ENCODE measurements at regions not wholly inside any gene's neighbourhood (a gene's known extent, or its start where the extent isn't known, plus 50 kb on each side); places are given as distances from the start of the nearest gene placed in this dataset.

- DNase-seq (ENCODE audit: low spot score in 2 of 2) (no peak), FAIRE-seq (no peak)
These were observed 423.0 kb upstream of the BRINP1 start for GRCh38 chr9:119792242-119792641.

GRCh38 chr9:119789987-119790386 is 420.8 kb upstream of the BRINP1 start:
- DNase-seq (ENCODE audit: low spot score in 2 of 2) (no peak), FAIRE-seq (no peak)

DNA sequence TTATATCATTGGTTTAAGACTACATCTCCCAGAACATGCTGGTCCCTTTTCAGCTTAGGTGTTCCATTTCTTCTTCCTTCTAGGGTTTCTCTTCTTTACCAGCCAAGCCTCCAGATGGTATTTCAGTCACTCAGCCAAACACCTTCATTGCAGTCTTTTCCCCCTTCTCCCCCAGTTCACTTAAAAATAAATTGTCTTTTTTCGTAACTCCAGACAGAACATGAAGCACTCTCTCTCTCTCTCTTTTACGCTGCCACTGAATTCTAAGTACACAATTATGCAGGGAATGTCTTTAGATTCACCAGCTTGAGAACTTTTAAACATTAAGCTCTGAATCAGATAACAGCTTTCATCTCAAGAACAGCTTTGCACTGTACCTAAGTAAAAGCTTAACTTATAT is 419.7 kb upstream of the BRINP1 start:
- DNase-seq (ENCODE audit: low spot score in 2 of 2): no peak
- no peak for FAIRE-seq

DNA sequence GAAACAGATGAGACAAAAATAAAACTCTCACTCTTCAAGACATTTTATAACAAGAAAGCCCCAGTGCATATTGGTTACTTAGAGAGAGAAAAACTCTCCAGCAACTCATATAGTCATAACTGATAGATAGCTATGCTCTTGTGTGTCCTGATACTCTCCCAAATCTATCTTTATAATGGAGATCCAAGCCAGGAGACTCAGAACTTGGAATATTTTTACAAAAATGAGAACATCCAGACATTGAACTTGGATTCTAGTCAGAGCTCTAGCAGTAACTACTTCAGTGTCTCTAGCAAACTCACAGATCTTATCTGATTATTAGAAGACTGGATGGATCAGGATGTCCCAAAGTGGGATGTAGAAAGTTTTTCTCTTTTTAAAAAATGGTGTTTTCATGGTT is 412.7 kb upstream of the BRINP1 start:
- FAIRE-seq: no peak
- DNase-seq (ENCODE audit: low spot score in 2 of 2): no peak

GRCh38 chr9:119775410-119775809 is 406.2 kb upstream of the BRINP1 start:
- FAIRE-seq (no peak), DNase-seq (ENCODE audit: low spot score in 2 of 2) (no peak)

DNA sequence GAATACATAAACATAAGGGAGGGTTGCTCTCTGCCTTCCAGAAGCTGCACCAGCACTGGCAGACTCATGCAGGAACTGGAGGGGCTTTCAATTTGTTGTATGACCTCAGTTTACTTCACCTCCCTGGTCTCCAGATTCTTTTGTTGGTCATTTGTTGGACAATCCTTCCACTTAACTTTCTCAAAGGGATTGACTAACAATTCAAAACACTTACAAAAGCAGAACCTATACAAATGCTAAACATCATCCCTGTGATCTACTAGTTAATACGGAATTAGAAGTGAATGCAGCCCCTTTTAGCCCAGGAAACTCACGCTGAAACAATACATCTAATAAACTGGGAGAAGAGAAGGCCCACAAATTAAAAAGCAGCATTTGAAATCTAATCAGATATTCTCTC is 404.6 kb upstream of the BRINP1 start:
- no peak for DNase-seq (ENCODE audit: low spot score in 2 of 2)
- no peak for FAIRE-seq

- DNase-seq (ENCODE audit: low spot score in 2 of 2): no peak
- no peak for FAIRE-seq
These were observed 402.1 kb upstream of the BRINP1 start for GRCh38 chr9:119771341-119771740.

DNA sequence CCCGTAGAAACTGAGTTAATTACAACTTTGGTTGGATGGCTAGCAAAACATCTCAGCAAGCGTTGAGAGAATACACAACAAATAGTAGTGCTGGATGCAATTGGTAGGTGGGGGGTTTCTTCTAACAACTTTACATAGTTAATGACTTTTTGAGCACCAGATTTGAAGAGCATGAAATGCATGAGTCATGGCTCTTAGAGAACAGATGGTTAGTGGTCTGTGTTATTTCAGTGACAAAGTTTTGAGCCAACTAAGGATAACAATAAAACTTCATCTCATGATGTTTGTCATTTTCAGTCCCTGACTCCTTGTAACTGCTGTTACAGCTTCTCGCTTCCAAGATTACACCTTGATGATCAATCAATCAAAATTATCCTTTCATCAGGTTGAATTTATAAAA is 399.0 kb upstream of the BRINP1 start:
- no peak for FAIRE-seq
- DNase-seq (ENCODE audit: low spot score in 2 of 2): no peak

GRCh38 chr9:119765632-119766175 is 396.5 kb upstream of the BRINP1 start:
- DNase-seq (ENCODE audit: low spot score in 2 of 2): no peak
- no peak for FAIRE-seq

GRCh38 chr9:119763260-119763659 is 394.0 kb upstream of the BRINP1 start:
- no peak for DNase-seq (ENCODE audit: low spot score in 2 of 2)
- no peak for FAIRE-seq

DNA sequence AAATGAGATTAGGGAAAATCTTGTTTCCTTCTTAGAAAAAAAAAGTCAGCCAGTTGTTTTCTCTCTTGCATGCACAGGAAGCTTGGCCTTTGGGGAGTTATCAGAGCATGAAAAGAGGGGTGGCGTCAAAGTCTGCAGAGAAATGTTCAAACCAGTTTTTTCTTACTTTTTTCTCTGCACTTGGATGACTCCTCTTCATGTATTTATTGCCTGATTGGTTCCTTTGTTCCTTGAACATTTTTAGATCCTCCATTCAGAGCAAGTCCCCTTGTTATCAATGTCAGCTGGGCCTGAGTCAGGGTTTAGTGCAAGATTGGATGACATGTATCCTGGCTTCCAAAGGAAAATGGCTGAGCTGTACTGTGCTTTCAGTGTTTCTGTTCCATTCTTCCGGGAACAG is 392.6 kb upstream of the BRINP1 start:
- FAIRE-seq: no peak
- no peak for DNase-seq (ENCODE audit: low spot score in 2 of 2)

- DNase-seq (ENCODE audit: low spot score in 2 of 2) (no peak), FAIRE-seq (no peak)
These were observed 389.8 kb upstream of the BRINP1 start for GRCh38 chr9:119758990-119759389.

- DNase-seq (ENCODE audit: low spot score in 2 of 2) (no peak), FAIRE-seq (no peak)
These were observed 389.0 kb upstream of the BRINP1 start for GRCh38 chr9:119758241-119758640.

GRCh38 chr9:119739476-119739875 is 370.2 kb upstream of the BRINP1 start:
- no peak for FAIRE-seq

GRCh38 chr9:119736491-119737454 is 367.5 kb upstream of the BRINP1 start:
- no peak for FAIRE-seq
- peak in 1 of 2 donors; percentile 7 for DNase-seq (ENCODE audit: low spot score in 2 of 2)

More at GRCh38 chr9:119739476-119739875, 370.2 kb upstream of the BRINP1 start:
- DNase-seq (ENCODE audit: low spot score in 2 of 2): no peak

- DNase-seq (ENCODE audit: low spot score in 2 of 2) (no peak), FAIRE-seq (no peak)
These were observed 358.8 kb upstream of the BRINP1 start for GRCh38 chr9:119727988-119728387.

- DNase-seq (ENCODE audit: low spot score in 2 of 2) (no peak), FAIRE-seq (no peak)
These were observed 356.8 kb upstream of the BRINP1 start for GRCh38 chr9:119726035-119726434.

DNA sequence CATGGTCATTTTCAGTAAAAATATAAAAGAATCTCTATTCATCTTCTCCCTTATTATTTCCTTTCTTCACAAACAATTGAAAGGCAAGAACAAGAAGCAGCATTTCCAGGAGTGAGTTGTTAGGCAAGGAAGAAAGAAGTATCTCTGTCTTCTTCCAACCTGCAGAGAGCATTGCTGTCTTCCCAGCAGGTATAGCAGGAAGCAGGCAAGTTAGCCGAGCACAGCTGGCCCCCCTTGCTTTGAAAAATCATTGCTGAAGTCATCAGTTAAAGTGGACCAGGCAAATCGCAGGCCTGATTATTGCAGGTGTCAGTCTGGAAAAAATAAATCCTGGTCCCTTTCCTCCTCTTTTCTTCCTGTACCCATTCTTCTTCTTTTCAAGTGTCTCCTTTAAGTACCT is 353.1 kb upstream of the BRINP1 start:
- FAIRE-seq (no peak), DNase-seq (ENCODE audit: low spot score in 2 of 2) (no peak)

DNA sequence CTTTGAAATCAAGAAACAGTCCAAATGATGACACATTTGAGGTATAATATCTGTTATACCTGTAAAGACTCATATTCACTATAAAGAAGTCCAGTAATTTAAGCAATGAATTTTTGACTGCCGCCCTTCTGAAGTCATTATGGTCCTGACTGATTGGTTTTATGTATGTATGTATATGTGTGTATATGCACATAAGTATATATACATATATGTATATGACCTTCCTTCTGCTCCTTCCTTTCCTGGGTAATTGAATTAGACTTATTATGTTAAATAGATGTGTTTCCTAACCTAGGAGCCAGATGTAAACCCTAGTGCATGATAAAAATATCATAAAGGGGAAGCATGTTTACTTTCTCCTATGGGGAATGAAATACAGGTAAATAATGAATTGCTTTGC is 343.1 kb upstream of the BRINP1 start:
- DNase-seq (ENCODE audit: low spot score in 2 of 2) (no peak), FAIRE-seq (no peak)

DNA sequence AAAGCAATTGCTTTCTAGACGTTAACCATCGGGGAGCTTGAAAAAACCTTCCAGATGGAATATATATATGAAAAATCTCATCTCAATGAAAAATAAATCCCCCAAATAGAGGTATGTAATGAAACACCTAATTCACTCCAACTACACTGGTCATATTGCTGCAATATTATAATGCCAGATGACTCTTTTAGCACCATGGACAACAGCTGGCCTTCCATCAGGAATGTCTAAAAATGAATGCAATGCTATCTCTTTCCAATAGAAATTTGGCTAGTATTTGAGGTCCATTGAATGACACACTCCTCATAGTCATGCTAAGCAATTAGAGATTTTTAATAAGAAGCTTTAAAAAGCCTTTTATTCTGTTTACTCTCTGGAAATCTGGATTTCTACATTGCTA is 340.2 kb upstream of the BRINP1 start:
- DNase-seq (ENCODE audit: low spot score in 2 of 2) (no peak), FAIRE-seq (no peak)

GRCh38 chr9:119707228-119707845 is 338.1 kb upstream of the BRINP1 start:
- DNase-seq (ENCODE audit: low spot score in 2 of 2): no peak
- FAIRE-seq: no peak

GRCh38 chr9:119701651-119702050 is 332.4 kb upstream of the BRINP1 start:
- FAIRE-seq (no peak), DNase-seq (ENCODE audit: low spot score in 2 of 2) (no peak)

Measured in frontal cortex (tissue), 3 donors.